Stomach (tissue), 4 donors: ENCODE measurements at regions not wholly inside any gene's neighbourhood (a gene's known extent, or its start where the extent isn't known, plus 50 kb on each side); places are given as distances from the start of the nearest gene placed in this dataset.
A peak's percentile ranks its signal among the peaks of the same experiment; 100 is the strongest.

Source experiments
- CTCF ChIP-seq, 7 experiments: fragments of 450-650 bp in 4 of 7; fragments of 200-600 bp in 3 of 7; sonication (generic) in 3 of 7; IDR thresholded peaks; one replicate each; pipeline ENCODE4 v1.5.1; 2016 to 2019; ENCODE audit warnings: antibody characterized with exemption in 7 of 7, control low read depth in 2 of 7, mild to moderate bottlenecking in 1 of 7
- EP300 ChIP-seq: sonication (generic); formaldehyde crosslinking; IDR thresholded peaks from one replicate; pipeline ENCODE4 v1.6.1; 2017; ENCODE audit warnings: antibody characterized with exemption
- POLR2A ChIP-seq, 4 donors: fragments of 450-650 bp; IDR thresholded peaks; one replicate each; pipeline ENCODE4 v1.6.1; 2016; ENCODE audit warnings: antibody characterized with exemption in 4 of 4, control low read depth in 2 of 4, mild to moderate bottlenecking in 1 of 4, moderate library complexity in 1 of 4
- POLR2AphosphoS5 ChIP-seq, 3 donors: sonication (generic); formaldehyde crosslinking; IDR thresholded peaks; one replicate each; pipeline ENCODE4 v1.6.1; 2016; ENCODE audit warnings: antibody characterized with exemption in 3 of 3

- no peak for TF ChIP-seq POLR2A (IDR thresholded peaks at IDR 0.05)
- TF ChIP-seq CTCF (IDR thresholded peaks at IDR 0.05) = no peak
- no peak for TF ChIP-seq EP300
- peak in 1 of 3 donors; percentile 27 for TF ChIP-seq POLR2AphosphoS5 (IDR thresholded peaks at IDR 0.05)
These were observed 390.3 kb downstream of the SPRY1 start for GRCh38 chr4:123786920-123787319.
